ENCODE measurements at regions not wholly inside any gene's neighbourhood (a gene's known extent, or its start where the extent isn't known, plus 50 kb on each side); places are given as distances from the start of the nearest gene placed in this dataset.
"Not testable (repeated sequence)": the region's sequence is repeated elsewhere in the genome, so short reads cannot be mapped to it uniquely, and the experiment has no call there.

GRCh38 chr2:146624430-146625160 is 1220.2 kb upstream of the ACVR2A start:
- DNase-seq = no peak

GRCh38 chr2:146623771-146624170 is 1221.1 kb upstream of the ACVR2A start:
- no peak for DNase-seq

GRCh38 chr2:146621656-146622055 is 1223.2 kb upstream of the ACVR2A start:
- DNase-seq = no peak

- DNase-seq = no peak
Measured at GRCh38 chr2:146615778-146616177, 1229.1 kb upstream of the ACVR2A start.

GRCh38 chr2:146608490-146608889 is 1236.3 kb upstream of the ACVR2A start:
- DNase-seq = no peak

GRCh38 chr2:146604521-146604920 is 1240.3 kb upstream of the ACVR2A start:
- no peak for DNase-seq

- DNase-seq = no peak
Measured at GRCh38 chr2:146602856-146603255, 1242.0 kb upstream of the ACVR2A start.

GRCh38 chr2:146602383-146602782 is 1242.4 kb upstream of the ACVR2A start:
- no peak for DNase-seq

- DNase-seq = no peak
Measured at GRCh38 chr2:146598791-146599190, 1246.0 kb upstream of the ACVR2A start.

- DNase-seq = no peak
Measured at GRCh38 chr2:146597291-146597690, 1247.5 kb upstream of the ACVR2A start.

GRCh38 chr2:146591908-146592307 is 1252.9 kb upstream of the ACVR2A start:
- no peak for DNase-seq

GRCh38 chr2:146587291-146587713 is 1257.5 kb upstream of the ACVR2A start:
- no peak for DNase-seq

- DNase-seq = no peak
Measured at GRCh38 chr2:146584316-146584715, 1260.5 kb upstream of the ACVR2A start.

GRCh38 chr2:146579147-146579930 is 1265.5 kb upstream of the ACVR2A start:
- DNase-seq = peak; percentile 34

GRCh38 chr2:146576339-146577111 is 1268.3 kb upstream of the ACVR2A start:
- no peak for DNase-seq

- no peak for DNase-seq
Measured at GRCh38 chr2:146572598-146572997, 1272.2 kb upstream of the ACVR2A start.

GRCh38 chr2:146561996-146562395 is 1282.8 kb upstream of the ACVR2A start:
- no peak for DNase-seq

- no peak for DNase-seq
Measured at GRCh38 chr2:146547236-146547635, 1297.6 kb upstream of the ACVR2A start.

GRCh38 chr2:146544701-146545100 is 1300.1 kb upstream of the ACVR2A start:
- no peak for DNase-seq

GRCh38 chr2:146541896-146542295 is 1302.9 kb upstream of the ACVR2A start:
- DNase-seq = no peak

GRCh38 chr2:146540271-146540932 is 1304.4 kb upstream of the ACVR2A start:
- DNase-seq = no peak

GRCh38 chr2:146539739-146540138 is 1305.1 kb upstream of the ACVR2A start:
- DNase-seq = not testable (repeated sequence)

- no peak for DNase-seq
Measured at GRCh38 chr2:146537477-146537876, 1307.4 kb upstream of the ACVR2A start.

Data from OCI-M1 (cell line).